ENCODE measurements at regions not wholly inside any gene's neighbourhood (a gene's known extent, or its start where the extent isn't known, plus 50 kb on each side); places are given as distances from the start of the nearest gene placed in this dataset.

- TF ChIP-seq REST (IDR thresholded peaks at IDR 0.05; ENCODE audit: insufficient read depth in 1 of 2, low read depth in 2 of 2, low read length in 2 of 2), result no peak
- no peak for TF ChIP-seq SIN3A (IDR thresholded peaks at IDR 0.05; ENCODE audit: borderline replicate concordance, insufficient read depth, low read length)
Observed at GRCh38 chr6:747921-748320, 55.0 kb upstream of the EXOC2 start.
